Left renal pelvis (tissue), 4 donors: ENCODE measurements at regions not wholly inside any gene's neighbourhood (a gene's known extent, or its start where the extent isn't known, plus 50 kb on each side); places are given as distances from the start of the nearest gene placed in this dataset.
"Not testable (repeated sequence)": the region's sequence is repeated elsewhere in the genome, so short reads cannot be mapped to it uniquely, and the experiment has no call there.

Source experiments
- DNase-seq, 4 donors: peaks; one replicate each; pipeline ENCODE4 v3.0.0-alpha.2; 2013; ENCODE audit warnings: low read depth in 4 of 4, low spot score in 3 of 4

DNA sequence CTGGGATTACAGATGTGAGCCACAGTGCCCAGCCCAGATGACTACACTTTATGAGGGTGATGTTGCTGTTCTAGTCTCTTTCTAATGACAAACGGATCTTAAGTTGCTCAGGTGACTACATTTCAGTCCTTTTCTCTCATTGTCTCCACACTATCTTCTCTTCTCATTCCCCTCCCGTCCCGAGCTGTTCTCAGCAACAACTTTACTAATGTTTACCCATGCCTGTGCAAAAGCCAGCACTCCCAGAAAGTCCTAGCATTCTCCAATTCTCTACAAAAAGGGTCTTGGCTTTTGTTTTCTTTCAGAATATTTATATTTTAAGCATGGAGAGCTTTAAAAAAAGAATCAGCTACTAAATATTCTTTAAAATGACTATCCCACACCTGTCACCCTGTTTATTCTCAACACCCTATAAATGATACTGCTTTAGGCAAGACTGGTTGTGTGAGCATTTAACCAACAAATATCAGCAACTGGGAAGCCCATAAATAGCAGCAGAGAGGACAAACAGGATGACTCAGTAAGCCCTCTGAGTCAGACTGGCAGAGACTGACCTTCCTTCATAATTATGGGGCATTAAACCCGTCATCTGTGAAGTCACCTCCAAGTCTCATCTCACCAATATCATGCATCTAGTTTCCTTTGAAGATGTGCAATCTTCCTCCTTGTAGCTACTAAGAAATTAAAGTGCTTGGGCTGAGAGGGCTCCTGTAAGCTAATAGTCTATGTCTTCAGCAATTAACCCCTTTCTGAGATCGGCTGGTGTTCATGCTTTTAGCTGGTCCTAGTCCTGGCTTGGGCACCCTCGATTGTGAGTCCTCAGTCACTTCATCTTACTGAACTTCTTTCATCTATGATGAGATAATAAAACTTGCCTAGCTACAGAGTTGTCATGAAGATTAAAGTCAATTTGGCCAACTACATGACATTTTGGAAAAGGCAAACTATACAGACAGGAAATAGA lies 72.6 kb upstream of the KIF2A start:
- DNase-seq, result not testable (repeated sequence)

DNA sequence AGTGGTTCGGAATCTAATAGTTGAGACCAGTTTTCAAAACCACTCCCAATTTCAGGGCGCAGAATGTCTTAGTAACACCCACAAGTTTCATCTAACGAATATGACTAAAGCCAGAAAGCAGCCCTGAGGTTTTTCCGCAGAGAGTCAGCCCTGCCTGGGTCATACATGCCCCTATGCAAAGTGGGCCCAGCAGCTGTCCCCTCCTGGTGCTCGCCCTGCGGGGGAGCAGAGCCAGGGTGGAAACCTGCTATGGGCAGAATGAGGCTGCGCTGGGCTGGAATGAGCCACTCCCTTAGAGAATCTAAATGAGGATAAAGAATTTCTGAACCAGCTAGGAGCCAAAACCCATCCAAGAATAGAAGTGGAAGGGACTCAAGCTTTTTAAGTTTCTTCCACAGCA lies 69.4 kb upstream of the KIF2A start:
- DNase-seq, result not testable (repeated sequence)

DNA sequence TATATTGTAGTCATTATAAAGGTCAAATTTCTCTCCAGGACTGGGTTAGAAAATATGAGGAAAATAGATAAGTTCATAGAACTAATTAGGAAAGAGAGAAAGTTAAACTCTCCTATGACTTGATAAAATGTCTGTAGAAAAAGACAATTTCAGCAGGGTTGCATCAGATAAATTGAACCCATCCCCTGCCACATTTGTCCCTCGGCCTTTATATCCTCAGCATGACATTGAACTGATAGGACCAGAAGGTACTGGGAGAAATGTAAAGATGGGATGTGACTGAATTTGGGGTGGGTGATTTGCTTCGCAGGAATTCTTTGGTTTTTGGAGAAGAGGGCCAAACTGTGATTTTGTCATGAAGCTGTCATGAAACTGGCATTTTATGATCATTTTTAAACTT lies 68.1 kb upstream of the KIF2A start:
- not testable (repeated sequence) for DNase-seq

DNA sequence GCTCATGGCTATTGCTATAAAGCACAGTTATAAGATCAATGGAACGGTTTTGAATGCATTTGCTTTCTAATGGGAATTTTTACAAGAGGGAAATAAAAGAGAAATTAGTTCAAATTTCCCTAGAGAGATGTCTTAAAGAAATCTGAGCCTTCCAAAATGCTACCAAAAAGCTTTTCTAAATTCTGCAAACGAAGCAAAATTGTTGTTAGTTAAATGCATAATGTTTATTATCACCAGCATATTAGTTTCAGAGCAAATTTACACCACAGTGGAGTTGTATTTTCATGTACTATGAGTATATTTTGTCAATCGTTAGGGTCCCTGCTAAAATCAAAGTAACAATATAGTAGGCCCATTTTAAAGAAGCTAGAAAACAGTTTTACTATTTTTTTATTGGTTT lies 67.4 kb upstream of the KIF2A start:
- DNase-seq, result not testable (repeated sequence)

DNA sequence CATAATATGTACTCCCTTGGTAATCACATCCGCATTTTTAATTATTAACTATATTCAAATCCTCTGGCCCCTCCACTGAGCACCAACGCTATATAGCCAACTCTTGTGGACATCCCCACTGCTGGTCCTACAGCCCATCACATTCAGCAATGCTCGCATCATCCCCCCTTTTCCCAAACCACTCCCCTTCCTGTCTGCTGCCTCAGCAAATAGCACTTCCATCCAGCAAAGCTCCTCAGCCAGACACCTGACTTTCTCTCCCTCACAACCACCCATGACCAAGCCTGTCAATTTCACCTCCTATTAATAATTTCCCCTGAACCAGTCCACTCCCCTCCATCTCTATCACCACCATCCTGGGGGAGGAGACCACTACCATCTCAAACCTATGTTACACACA lies 65.5 kb upstream of the KIF2A start:
- DNase-seq, result not testable (repeated sequence)

DNA sequence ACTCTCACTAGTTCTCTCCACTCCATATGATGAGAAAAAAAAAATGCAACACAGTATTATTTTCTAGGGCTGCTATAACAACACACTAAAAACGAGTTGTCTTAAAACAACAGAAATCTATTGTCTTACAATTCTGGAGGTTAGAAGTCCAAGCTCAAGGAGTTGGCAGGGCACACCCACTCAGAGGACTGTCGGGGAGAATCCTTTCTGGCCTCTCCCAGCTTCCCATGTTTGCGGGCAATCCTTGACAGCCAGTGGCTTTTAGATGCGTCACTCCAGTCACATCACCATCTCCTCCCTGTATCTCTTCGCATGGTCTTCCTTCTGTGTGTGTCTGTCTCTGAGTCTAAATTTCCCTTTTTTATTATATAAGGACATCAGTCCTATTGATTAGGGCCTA lies 64.0 kb upstream of the KIF2A start:
- not testable (repeated sequence) for DNase-seq

DNA sequence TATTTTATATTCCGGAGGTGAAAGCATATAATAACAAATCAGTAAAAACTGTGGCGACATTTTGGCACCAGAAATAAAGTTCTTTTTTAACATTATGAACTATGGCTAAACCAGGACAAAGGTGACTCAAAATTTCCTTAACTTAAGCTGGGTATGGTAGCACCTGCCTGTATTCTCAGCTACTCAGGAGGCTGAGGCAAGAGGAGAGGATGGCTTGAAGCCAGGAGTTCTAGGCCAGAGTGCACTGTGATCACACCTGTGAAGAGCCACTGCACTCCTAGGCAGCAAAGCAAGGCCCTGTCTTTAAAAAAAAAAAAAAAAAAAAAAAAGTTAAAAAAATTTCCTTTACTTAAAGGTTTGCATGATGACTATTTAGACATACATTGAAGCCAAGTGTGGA lies 63.0 kb upstream of the KIF2A start:
- DNase-seq, result not testable (repeated sequence)

DNA sequence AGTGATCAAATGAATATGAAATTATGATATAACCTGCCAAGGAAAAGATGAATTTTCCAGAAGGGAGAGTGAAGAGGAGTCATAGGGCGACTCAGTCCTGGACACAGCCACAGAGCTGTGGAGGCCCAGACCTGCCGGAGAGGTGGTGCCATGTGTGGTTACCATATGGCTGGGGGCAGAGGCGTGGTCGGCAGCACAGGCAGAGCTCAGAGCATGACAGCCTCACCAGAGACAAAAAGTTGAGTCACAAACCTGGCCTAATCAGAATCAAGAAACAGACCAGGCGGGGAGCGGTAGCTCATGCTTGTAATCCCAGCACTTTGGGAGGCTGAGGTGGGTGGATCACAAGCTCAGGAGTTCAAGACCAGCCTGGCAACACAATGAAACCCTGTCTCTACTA lies 57.8 kb upstream of the KIF2A start:
- not testable (repeated sequence) for DNase-seq

DNA sequence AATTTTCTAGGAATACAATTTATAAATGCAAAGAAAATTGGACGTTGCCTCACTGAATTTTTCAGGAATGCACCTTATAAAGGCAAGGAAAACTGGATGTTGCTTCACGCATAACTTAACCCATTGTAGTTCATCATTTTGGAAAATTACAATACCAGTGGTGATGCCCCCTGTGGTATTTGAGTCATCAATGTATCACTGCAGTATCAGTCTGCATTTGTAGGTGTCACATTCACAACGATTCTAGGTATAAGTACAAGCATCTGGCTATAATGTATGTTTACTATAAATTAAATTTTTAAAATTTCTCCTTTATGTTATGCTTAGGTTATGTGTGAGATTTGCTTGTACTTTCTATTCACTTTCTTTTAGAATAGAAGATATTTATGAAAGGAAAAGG lies 55.9 kb upstream of the KIF2A start:
- DNase-seq, result not testable (repeated sequence)

DNA sequence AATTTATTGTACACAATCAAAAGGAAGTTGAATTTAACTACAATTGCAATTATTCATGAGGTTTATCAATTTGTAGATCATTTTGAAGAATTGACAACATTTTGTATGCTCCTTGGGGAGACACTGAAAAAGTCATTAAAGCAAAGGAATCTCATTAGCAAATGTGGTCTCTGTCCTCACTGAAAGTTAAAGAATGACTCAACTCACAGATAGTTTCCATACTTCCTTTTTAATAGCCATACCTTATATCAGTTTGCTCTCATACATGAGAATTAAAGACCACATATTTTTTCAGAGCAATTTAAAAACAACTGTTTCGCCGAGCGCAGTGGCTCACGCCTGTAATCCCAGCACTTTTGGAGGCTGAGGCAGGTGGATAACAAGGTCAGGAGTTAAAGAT lies 55.1 kb upstream of the KIF2A start:
- not testable (repeated sequence) for DNase-seq

DNA sequence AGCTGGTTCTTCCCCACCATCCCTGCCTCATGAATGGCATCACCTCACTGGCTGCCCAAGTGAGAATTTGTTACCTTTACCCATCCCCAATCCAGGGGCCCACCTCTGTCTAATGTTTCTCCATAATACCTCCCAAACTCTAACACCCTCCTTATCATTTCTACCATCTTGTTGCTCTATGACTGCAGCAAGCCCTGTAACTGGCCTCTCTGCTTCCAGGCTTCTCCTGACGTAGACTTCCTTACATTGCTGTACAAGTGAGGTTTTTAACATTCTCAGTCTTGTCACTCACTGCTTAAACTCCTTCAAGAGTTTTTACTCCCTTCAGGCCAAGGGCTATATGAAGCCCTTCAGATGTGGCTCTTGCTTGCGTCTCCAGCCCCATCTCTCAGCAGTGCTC lies 53.5 kb upstream of the KIF2A start:
- not testable (repeated sequence) for DNase-seq

DNA sequence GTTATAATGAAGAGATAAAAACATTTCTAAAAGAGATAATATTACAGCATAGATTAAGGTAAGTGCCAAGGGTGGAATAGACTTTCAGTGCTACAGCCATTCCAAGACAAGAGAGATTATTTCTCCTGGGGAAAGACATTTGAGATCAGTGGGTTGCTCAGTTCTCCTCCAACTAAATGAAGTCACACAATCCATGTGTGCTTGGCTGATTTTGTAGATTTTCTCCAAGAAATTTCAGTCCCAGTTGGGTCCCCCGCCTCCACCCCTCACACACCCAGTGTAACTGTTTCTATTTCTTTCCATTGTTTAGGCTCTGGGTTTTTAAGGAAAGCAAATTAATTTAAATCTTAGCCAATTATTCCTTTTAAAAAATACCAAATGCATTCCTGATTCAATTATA lies 50.5 kb upstream of the KIF2A start:
- not testable (repeated sequence) for DNase-seq

DNA sequence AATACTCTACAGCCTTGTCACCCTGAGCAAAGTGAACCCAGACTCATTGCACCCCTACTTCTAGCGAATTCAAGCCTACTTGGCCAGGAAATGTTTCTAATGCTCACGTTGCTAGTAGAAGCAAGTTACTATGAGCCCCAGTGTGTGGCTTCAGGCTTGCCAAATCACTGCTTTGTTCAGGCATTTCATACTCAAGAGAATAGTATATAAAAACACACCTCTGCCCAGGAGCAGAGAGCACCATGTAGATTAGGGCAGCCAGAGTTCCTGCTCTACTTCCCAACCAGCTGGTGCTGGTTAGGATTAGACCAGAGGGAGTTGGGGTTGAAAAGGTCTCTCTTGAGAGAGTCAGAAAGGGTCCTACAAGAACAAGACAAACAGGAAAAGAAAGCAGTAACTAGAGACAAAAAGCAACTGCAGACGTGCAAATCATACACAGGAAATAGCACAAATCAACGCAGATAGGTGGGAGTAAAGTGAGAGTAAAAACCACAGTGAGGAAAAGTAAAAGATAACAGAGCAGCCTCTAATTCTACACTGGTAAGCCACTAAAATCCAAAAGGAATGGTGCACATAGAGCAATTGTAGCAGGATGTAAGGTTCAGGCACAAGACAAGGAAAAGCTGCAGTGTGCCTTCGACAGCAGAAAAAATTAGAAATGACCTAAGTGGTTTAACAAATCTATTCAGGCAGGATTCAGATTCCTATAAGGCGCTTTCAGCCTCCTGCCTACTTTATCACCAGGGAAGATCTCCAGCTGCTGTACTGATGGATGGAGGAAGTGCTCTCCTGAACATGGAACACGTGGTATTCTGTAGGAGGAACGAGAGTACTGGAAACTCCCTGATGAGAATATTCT lies 49.6 kb upstream of the KIF2A start:
- DNase-seq, result peak in 2 of 4 donors; percentile 28 to 32
